ENCODE measurements at regions not wholly inside any gene's neighbourhood (a gene's known extent, or its start where the extent isn't known, plus 50 kb on each side); places are given as distances from the start of the nearest gene placed in this dataset.
A peak's percentile ranks its signal among the peaks of the same experiment; 100 is the strongest.

- WGBS, 2 donors = 79 to 89% methylated on average over 3 of the region's 3 CpGs
- intact Hi-C loops (cut with DNase I) = no loop called here
- no peak overlapping the region for H3K4me3 ChIP-seq
- H3K4me1 ChIP-seq = no peaks in the 10 kb centered on the region
- H3K36me3 ChIP-seq = no peaks in the 10 kb centered on the region
- no peaks in the 10 kb centered on the region for H3K9me3 ChIP-seq
- TF ChIP-seq POLR2A (IDR thresholded peaks at IDR 0.05) = no peak
- TF ChIP-seq, protein P1, sequence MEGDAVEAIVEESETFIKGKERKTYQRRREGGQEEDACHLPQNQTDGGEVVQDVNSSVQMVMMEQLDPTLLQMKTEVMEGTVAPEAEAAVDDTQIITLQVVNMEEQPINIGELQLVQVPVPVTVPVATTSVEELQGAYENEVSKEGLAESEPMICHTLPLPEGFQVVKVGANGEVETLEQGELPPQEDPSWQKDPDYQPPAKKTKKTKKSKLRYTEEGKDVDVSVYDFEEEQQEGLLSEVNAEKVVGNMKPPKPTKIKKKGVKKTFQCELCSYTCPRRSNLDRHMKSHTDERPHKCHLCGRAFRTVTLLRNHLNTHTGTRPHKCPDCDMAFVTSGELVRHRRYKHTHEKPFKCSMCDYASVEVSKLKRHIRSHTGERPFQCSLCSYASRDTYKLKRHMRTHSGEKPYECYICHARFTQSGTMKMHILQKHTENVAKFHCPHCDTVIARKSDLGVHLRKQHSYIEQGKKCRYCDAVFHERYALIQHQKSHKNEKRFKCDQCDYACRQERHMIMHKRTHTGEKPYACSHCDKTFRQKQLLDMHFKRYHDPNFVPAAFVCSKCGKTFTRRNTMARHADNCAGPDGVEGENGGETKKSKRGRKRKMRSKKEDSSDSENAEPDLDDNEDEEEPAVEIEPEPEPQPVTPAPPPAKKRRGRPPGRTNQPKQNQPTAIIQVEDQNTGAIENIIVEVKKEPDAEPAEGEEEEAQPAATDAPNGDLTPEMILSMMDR (IDR thresholded peaks at IDR 0.05) = no peak
- no peaks in the 10 kb centered on the region for H3K27me3 ChIP-seq
- no peak for DNase-seq
- no peak overlapping the region for H3K27ac ChIP-seq
These were observed 142.3 kb upstream of the SAMSN1 start for GRCh38 chr21:14688412-14688811.

GRCh38 chr21:14687268-14687625, 141.1 kb upstream of the SAMSN1 start:
- Histone ChIP-seq H3K4me1 (no peaks in the 10 kb centered on the region), H3K4me3 (no peak overlapping the region), H3K36me3 (no peaks in the 10 kb centered on the region), H3K9me3 (no peaks in the 10 kb centered on the region), H3K27me3 (no peaks in the 10 kb centered on the region), H3K27ac (peak overlapping the region in 2 of 4 donors; percentile 9 to 19)
- TF ChIP-seq, protein P1 (IDR thresholded peaks at IDR 0.05) = no peak
- intact Hi-C loops (cut with DNase I) = no loop called here
- no peak for DNase-seq

- Histone ChIP-seq H3K36me3 (no peaks in the 10 kb centered on the region), H3K27me3 (no peaks in the 10 kb centered on the region), H3K4me1 (no peaks in the 10 kb centered on the region), H3K4me3 (no peak overlapping the region), H3K27ac (peak overlapping the region in 2 of 4 donors; percentile 9 to 19), H3K9me3 (no peaks in the 10 kb centered on the region)
- TF ChIP-seq POLR2A (IDR thresholded peaks at IDR 0.05) = no peak
- TF ChIP-seq, protein P1 (IDR thresholded peaks at IDR 0.05) = no peak
- 61 to 64% methylated on average over 8 of the region's 8 CpGs for WGBS, 2 donors
- DNase-seq = no peak
- intact Hi-C loops (cut with DNase I) = no loop called here
These were observed 140.6 kb upstream of the SAMSN1 start for GRCh38 chr21:14686466-14687267.

DNA sequence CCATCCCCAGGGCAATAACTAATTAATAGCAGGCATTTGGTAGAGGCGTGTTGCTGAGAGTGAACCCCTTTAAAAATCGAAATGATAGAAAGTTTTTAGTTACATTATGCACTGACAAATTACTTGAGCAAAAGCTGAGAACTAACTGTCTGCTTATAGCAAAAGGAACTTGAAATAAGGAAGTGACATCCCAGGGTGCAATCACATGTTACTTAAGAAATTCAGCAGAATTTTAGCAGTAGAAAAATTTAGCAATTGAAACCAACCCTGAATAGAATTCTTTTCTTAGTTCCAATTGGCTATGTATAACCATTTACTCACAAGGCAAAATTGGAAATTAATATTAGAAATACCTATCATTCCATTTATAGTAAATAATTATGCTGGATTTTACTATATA, 139.5 kb upstream of the SAMSN1 start:
- H3K27ac ChIP-seq = peak overlapping the region in 1 of 4 donors; percentile 5
- no peaks in the 10 kb centered on the region for H3K27me3 ChIP-seq

DNA sequence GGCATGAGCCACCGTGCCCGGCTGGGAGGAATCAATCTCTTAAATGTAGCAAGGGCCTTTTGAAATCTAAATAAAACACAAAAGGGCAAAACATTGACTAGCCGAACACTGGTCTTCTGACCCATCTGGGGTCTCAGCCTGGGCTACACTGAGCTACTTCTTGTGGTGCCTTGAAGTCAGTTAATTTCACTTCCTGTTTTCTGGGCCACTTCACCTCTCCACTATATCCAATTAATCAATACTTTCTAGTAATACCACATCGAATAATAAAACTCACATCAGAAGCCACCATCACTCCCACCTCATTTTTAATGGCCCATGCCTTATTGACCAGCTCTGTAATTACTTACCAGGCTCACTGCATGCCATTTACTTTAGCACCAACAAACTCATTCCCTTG, 138.0 kb upstream of the SAMSN1 start:
- WGBS, 2 donors = 81% methylated on average over 4 of the region's 4 CpGs
- H3K9me3 ChIP-seq = no peaks in the 10 kb centered on the region
- H3K27me3 ChIP-seq = no peaks in the 10 kb centered on the region
- no peak for TF ChIP-seq POLR2A (IDR thresholded peaks at IDR 0.05)
- no peaks in the 10 kb centered on the region for H3K4me1 ChIP-seq
- intact Hi-C loops (cut with DNase I) = no loop called here
- no peak overlapping the region for H3K4me3 ChIP-seq
- DNase-seq = no peak
- no peak overlapping the region for H3K27ac ChIP-seq
- no peaks in the 10 kb centered on the region for H3K36me3 ChIP-seq

More for the DNA sequence above, 139.5 kb upstream of the SAMSN1 start:
- TF ChIP-seq POLR2A (IDR thresholded peaks at IDR 0.05) = no peak
- TF ChIP-seq, protein P1 (IDR thresholded peaks at IDR 0.05) = no peak
- intact Hi-C loops (cut with DNase I) = no loop called here
- Histone ChIP-seq H3K9me3 (no peaks in the 10 kb centered on the region), H3K4me3 (no peak overlapping the region), H3K36me3 (no peaks in the 10 kb centered on the region), H3K4me1 (no peaks in the 10 kb centered on the region)
- WGBS, 2 donors = 47 to 77% methylated on average over 2 of the region's 2 CpGs
- no peak for DNase-seq

- Histone ChIP-seq H3K9me3 (no peaks in the 10 kb centered on the region), H3K27ac (no peak overlapping the region), H3K27me3 (no peaks in the 10 kb centered on the region), H3K4me3 (no peak overlapping the region), H3K36me3 (no peaks in the 10 kb centered on the region), H3K4me1 (no peaks in the 10 kb centered on the region)
- DNase-seq = no peak
- TF ChIP-seq, protein P1 (IDR thresholded peaks at IDR 0.05) = no peak
- no peak for TF ChIP-seq POLR2A (IDR thresholded peaks at IDR 0.05)
- intact Hi-C loops (cut with DNase I) = no loop called here
These were observed 136.9 kb upstream of the SAMSN1 start for GRCh38 chr21:14683063-14683462.
